GM10266 (cell line): ENCODE measurements at regions not wholly inside any gene's neighbourhood (a gene's known extent, or its start where the extent isn't known, plus 50 kb on each side); places are given as distances from the start of the nearest gene placed in this dataset.

Experiments
- DNase-seq: peaks from one replicate; pipeline ENCODE4 v3.0.0; 2012; ENCODE audit errors: extremely low spot score
- TF ChIP-seq, protein P1 (sequence below): IDR thresholded peaks from 2 replicates; pipeline ENCODE4 v1.5.1; 2012; ENCODE audit warnings: mild to moderate bottlenecking, low read depth; ENCODE audit not compliant: control insufficient read depth, insufficient read depth; ENCODE audit errors: missing control alignments

DNA sequence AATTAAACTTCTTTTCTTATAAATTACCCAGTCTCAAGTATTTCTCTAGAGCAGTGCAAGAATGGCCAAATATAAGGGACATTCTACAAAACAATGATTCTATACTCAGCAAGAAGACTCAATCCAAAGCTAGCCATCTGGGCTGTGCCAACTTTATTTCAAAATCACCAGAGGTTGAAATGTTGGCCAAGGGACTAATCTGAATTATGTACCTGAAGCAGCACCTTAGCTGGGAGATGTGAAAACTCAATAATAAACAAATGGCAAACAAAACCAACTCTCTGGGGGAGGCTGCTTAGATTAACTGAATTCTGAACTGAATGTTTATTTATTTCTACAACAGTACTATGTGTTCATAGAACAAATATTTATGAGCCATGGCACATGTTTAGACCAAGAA is 251.3 kb downstream of the RDH14 start:
- TF ChIP-seq, protein P1, sequence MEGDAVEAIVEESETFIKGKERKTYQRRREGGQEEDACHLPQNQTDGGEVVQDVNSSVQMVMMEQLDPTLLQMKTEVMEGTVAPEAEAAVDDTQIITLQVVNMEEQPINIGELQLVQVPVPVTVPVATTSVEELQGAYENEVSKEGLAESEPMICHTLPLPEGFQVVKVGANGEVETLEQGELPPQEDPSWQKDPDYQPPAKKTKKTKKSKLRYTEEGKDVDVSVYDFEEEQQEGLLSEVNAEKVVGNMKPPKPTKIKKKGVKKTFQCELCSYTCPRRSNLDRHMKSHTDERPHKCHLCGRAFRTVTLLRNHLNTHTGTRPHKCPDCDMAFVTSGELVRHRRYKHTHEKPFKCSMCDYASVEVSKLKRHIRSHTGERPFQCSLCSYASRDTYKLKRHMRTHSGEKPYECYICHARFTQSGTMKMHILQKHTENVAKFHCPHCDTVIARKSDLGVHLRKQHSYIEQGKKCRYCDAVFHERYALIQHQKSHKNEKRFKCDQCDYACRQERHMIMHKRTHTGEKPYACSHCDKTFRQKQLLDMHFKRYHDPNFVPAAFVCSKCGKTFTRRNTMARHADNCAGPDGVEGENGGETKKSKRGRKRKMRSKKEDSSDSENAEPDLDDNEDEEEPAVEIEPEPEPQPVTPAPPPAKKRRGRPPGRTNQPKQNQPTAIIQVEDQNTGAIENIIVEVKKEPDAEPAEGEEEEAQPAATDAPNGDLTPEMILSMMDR: no peak

DNA sequence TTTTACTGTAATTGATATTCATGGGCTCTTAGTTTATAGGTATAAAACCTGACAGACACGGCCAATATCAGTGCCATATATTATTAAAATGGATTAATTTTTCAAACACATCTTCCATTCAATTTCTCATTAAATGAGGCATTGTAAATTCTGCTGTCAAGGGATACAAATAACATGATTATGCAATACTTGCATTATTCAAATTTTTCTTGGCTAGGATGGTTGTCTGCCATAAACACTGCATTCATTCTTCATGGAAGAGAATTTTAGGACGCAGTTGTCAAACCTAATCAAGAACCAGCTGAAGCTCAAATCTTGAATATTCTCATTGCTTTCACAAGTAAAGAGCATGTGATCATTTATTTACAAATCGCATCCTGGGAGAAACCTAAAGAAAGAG is 255.6 kb downstream of the RDH14 start:
- DNase-seq: no peak
- TF ChIP-seq, protein P1: no peak

More for the DNA sequence above, 251.3 kb downstream of the RDH14 start:
- DNase-seq: no peak

- DNase-seq: no peak
- TF ChIP-seq, protein P1: no peak
Observed at GRCh38 chr2:18301421-18302139, 258.9 kb downstream of the RDH14 start.

DNA sequence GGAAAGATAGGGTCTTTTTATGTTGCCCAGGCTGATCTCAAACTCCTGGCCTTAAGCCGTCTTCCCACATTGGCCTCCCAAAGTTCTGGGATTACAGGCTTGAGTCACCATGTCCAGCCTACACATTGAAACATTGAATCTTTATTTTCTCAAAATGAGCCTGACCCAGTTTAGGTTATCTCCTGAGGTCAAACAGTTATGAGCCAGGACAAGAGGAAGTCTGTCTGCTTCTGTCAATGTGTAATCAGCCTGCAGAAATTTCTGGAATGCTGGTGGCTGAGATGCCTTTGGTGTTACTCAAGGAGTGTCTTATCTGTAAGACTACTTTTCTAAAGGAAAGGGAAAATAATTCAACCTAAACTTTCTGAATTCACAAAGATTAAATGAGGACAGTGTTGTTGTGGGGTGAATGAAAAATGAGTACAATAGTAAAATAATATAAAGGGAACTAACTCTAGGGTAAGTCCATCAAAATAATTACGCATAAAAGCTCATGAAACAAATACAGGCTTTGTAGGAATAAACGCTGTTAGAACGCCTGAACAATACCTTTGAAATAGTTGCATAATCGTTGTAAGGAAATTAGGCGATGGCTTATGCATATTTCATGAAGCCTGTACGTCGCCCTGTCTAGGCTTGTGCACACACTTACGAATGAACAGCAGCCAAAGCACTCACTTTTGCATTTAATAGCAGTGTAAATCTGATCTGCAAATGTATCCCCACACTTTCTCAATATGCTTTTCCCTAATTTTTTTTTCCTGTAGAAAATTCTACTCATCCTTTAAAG is 260.8 kb downstream of the RDH14 start:
- no peak for DNase-seq
- TF ChIP-seq, protein P1: no peak

- no peak for DNase-seq
- TF ChIP-seq, protein P1: no peak
Observed at GRCh38 chr2:18297534-18298058, 262.9 kb downstream of the RDH14 start.

GRCh38 chr2:18290386-18290785 is 270.1 kb downstream of the RDH14 start:
- TF ChIP-seq, protein P1: no peak
- no peak for DNase-seq

- no peak for DNase-seq
- TF ChIP-seq, protein P1: no peak
Observed at GRCh38 chr2:18286897-18287296, 273.6 kb downstream of the RDH14 start.
